Jurkat, Clone E6-1 (cell line): ENCODE measurements at regions not wholly inside any gene's neighbourhood (a gene's known extent, or its start where the extent isn't known, plus 50 kb on each side); places are given as distances from the start of the nearest gene placed in this dataset.

Experiments used
- DNase-seq: peaks from one replicate; pipeline ENCODE4 v3.0.0-alpha.2; 2011; ENCODE audit warnings: low read depth, low spot score
- H3K4me3 ChIP-seq: 2 replicates; pipeline ENCODE4 v1.5.1; 2011; ENCODE audit warnings: mild to moderate bottlenecking, low read length, control low read depth, moderate library complexity

- H3K4me3 ChIP-seq, result no peak overlapping the region
These were observed 254.3 kb downstream of the PTPRC start for GRCh38 chr1:198893141-198893540.

GRCh38 chr1:198893763-198894444 is 255.1 kb downstream of the PTPRC start:
- H3K4me3 ChIP-seq, result no peak overlapping the region
- DNase-seq, result no peak

More at GRCh38 chr1:198893141-198893540, 254.3 kb downstream of the PTPRC start:
- no peak for DNase-seq

- no peak for DNase-seq
- H3K4me3 ChIP-seq, result no peak overlapping the region
These were observed 262.4 kb downstream of the PTPRC start for GRCh38 chr1:198901266-198901665.

GRCh38 chr1:198902655-198903054 is 263.8 kb downstream of the PTPRC start:
- no peak for DNase-seq
- H3K4me3 ChIP-seq, result no peak overlapping the region

DNA sequence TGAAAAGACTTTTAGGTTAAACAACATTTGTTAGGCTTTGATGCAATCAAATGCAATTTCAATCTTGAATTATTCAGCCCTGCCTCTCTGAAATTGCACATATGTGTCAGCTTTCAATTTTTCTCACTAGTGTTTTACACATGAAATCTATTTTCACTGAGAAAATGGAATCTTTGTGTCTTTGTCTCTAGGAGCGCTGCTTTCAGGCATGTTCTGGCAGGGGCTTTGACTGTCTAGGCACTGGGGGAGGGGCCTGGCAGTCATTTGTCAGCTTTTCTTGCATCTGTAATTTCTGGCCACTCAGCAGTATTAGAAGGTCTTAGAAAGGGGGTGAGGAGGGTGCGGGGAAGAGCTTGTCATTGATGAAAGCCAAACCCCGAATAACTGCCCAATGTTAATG is 264.4 kb downstream of the PTPRC start:
- DNase-seq, result no peak
- no peak overlapping the region for H3K4me3 ChIP-seq

GRCh38 chr1:198903621-198904020 is 264.8 kb downstream of the PTPRC start:
- no peak for DNase-seq
- no peak overlapping the region for H3K4me3 ChIP-seq

- no peak for DNase-seq
- no peak overlapping the region for H3K4me3 ChIP-seq
These were observed 265.5 kb downstream of the PTPRC start for GRCh38 chr1:198904321-198904720.

- no peak overlapping the region for H3K4me3 ChIP-seq
- no peak for DNase-seq
These were observed 268.0 kb downstream of the PTPRC start for GRCh38 chr1:198906739-198907422.

DNA sequence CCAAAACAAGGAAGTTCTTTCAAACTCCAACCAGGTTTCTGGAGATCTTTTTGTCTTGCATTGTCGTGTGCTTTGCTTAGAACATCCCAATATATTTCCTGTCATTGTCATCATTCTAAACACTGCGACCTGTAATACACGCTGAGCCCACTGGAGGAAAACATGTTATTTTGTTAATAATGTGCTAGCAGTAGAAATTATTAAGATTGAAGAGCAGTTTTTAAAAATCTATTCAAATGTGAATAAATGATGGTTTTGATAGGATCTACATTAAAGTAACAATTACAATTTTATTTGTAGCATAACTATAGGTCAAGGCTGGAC is 268.5 kb downstream of the PTPRC start:
- no peak for DNase-seq
- no peak overlapping the region for H3K4me3 ChIP-seq

DNA sequence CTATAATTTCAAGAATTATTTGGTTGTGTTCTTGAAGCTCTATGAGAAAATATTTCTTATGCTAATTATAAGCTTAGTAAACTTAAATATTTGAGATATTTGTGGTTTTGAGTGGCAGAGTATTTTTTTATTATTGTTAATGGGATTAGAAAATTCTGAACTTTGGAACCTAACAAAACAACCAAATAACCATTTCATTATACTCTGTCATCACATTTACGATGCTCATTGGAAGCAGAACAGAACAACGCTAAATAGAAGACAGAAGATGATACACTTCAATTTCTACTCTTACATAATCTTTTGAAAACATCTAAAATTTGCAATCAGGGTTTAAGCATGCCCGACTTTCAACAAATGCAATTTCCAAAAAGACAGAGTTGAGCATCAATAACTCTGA is 270.2 kb downstream of the PTPRC start:
- no peak for DNase-seq
- no peak overlapping the region for H3K4me3 ChIP-seq

GRCh38 chr1:198909973-198910372 is 271.1 kb downstream of the PTPRC start:
- H3K4me3 ChIP-seq, result no peak overlapping the region
- no peak for DNase-seq

- no peak for DNase-seq
- H3K4me3 ChIP-seq, result no peak overlapping the region
These were observed 272.0 kb downstream of the PTPRC start for GRCh38 chr1:198910816-198911215.

DNA sequence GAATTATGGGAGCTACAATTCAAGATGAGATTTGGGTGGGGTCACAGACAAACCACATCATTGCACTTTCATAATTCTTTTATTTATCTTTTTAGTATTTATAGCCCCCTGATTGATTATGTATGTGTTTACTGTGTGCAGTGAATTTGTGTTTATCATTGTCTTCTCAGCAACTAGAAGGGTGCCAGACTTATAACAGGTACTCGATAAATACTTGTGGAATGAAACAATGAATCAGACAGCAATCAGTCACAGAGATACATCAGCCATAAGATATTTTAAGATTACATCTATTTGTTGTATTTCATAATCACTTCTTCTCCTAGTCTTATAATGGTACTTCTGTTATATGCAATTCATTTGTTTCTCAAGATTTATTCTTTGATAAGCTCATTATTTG is 273.2 kb downstream of the PTPRC start:
- DNase-seq, result no peak
- no peak overlapping the region for H3K4me3 ChIP-seq

DNA sequence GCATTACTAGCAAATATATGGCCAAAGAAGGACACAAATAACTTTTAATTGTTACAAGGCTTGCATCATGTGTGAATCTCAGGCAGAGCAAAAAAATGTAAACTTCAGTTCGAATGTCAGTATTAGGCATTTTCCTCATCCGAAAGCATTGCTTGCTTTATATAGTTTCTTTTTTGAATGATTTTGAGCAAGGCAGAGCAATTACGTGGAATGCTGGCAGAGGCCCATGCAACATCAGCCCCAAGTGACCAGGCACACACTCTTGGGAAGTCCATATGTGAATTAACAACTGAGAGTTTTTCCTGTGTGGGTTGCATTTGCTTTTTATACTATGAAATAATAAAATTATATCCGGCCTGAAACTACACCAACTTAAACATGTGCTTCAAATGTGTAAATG is 274.8 kb downstream of the PTPRC start:
- no peak for DNase-seq
- H3K4me3 ChIP-seq, result no peak overlapping the region

- no peak overlapping the region for H3K4me3 ChIP-seq
- DNase-seq, result no peak
These were observed 276.7 kb downstream of the PTPRC start for GRCh38 chr1:198915327-198916231.

- no peak overlapping the region for H3K4me3 ChIP-seq
- no peak for DNase-seq
These were observed 278.4 kb downstream of the PTPRC start for GRCh38 chr1:198917226-198917625.

DNA sequence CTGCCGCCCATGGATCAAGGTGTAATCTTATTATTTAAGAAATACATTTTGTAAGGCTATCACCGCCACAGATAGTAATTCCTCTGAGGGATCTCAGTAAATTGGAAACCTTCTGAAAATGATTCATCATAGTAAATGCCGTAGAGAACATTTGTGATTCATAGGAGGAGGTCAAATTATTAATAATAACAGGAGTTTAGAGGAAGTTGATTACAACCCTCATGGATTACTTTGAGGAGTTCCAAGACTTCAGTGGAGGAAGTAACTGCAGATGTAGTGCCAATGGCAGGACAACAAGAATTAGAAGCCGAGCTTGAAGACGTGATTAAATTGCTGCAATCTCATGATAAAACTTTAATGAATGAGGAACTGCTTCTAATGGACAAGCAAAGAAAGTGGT is 280.1 kb downstream of the PTPRC start:
- no peak for DNase-seq
- H3K4me3 ChIP-seq, result no peak overlapping the region

- no peak for DNase-seq
- no peak overlapping the region for H3K4me3 ChIP-seq
These were observed 281.0 kb downstream of the PTPRC start for GRCh38 chr1:198919667-198920398.

GRCh38 chr1:198922638-198923430 is 284.0 kb downstream of the PTPRC start:
- no peak for DNase-seq
- H3K4me3 ChIP-seq, result no peak overlapping the region
